Adrenal gland (tissue), 5 donors: ENCODE measurements at regions not wholly inside any gene's neighbourhood (a gene's known extent, or its start where the extent isn't known, plus 50 kb on each side); places are given as distances from the start of the nearest gene placed in this dataset.

Source experiments
- CTCF ChIP-seq, 6 experiments: fragments of 450-650 bp in 4 of 6; fragments of 200-600 bp in 2 of 6; sonication (generic) in 1 of 6; IDR thresholded peaks; 1 replicate in 5 of 6; 2 replicates in 1 of 6; pipeline versions ENCODE4 v1.5.1 to v1.8.0; 2016 to 2021; ENCODE audit warnings: antibody characterized with exemption in 6 of 6, mild to moderate bottlenecking in 2 of 6, moderate library complexity in 1 of 6
- POLR2A ChIP-seq, 2 donors: fragments of 450-650 bp; IDR thresholded peaks; one replicate each; pipeline ENCODE4 v1.6.1; 2017; ENCODE audit warnings: antibody characterized with exemption in 2 of 2, mild to moderate bottlenecking in 2 of 2, moderate library complexity in 1 of 2
- donor health status: DM: no; HTN: no; CAD: no.

- TF ChIP-seq CTCF (IDR thresholded peaks at IDR 0.05) (no peak), POLR2A (IDR thresholded peaks at IDR 0.05) (no peak)
These were observed 517.0 kb upstream of the CHD1 start for GRCh38 chr5:99445805-99446204.
